C4-2B (cell line): ENCODE measurements at regions not wholly inside any gene's neighbourhood (a gene's known extent, or its start where the extent isn't known, plus 50 kb on each side); places are given as distances from the start of the nearest gene placed in this dataset.

ENCODE experiments used
- ZFX ChIP-seq: fragments of 450-650 bp; IDR thresholded peaks from 2 replicates; pipeline ENCODE4 v1.6.1; 2017
- TF ChIP-seq, protein P1 (sequence below): fragments of 450-650 bp; conservative IDR thresholded peaks from 2 replicates; pipeline ENCODE4 v1.5.1; 2017; ENCODE audit warnings: mild to moderate bottlenecking

DNA sequence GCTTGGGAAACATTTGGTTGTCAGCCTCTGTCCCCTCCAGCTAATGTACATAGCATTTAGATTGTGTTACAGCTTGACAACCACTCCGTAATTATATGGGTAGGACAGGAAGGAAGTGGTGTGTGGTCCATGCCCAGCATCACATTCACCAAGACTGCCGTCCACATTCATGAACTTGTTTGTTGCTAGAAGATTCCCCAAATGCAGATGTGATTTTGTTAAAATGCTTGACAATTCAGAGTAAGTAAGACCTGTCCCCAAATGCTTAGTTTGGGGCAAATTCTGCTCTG lies 1482.7 kb downstream of the TBC1D22A start:
- TF ChIP-seq, protein P1, sequence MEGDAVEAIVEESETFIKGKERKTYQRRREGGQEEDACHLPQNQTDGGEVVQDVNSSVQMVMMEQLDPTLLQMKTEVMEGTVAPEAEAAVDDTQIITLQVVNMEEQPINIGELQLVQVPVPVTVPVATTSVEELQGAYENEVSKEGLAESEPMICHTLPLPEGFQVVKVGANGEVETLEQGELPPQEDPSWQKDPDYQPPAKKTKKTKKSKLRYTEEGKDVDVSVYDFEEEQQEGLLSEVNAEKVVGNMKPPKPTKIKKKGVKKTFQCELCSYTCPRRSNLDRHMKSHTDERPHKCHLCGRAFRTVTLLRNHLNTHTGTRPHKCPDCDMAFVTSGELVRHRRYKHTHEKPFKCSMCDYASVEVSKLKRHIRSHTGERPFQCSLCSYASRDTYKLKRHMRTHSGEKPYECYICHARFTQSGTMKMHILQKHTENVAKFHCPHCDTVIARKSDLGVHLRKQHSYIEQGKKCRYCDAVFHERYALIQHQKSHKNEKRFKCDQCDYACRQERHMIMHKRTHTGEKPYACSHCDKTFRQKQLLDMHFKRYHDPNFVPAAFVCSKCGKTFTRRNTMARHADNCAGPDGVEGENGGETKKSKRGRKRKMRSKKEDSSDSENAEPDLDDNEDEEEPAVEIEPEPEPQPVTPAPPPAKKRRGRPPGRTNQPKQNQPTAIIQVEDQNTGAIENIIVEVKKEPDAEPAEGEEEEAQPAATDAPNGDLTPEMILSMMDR = no peak
- TF ChIP-seq ZFX = no peak
